SU-DHL-6 (cell line): ENCODE measurements at regions not wholly inside any gene's neighbourhood (a gene's known extent, or its start where the extent isn't known, plus 50 kb on each side); places are given as distances from the start of the nearest gene placed in this dataset.

Experiments
- H2AFZ ChIP-seq: fragments of 200-600 bp; sonication (generic); 2 replicates; pipeline ENCODE4 v1.6.1; 2014; ENCODE audit warnings: low read depth, mild to moderate bottlenecking, moderate library complexity, mixed read lengths, antibody characterized with exemption, low read length; ENCODE audit not compliant: severe bottlenecking
- H3F3A ChIP-seq: fragments of 200-600 bp; shearing (Covaris generic); 2 replicates; pipeline ENCODE4 v1.6.0; 2016; ENCODE audit warnings: antibody characterized with exemption, mild to moderate bottlenecking; ENCODE audit not compliant: insufficient read depth
- H3K27ac ChIP-seq: fragments of 200-600 bp; sonication (generic); 2 replicates; pipeline ENCODE4 v1.5.1; 2016; ENCODE audit warnings: low read depth, mild to moderate bottlenecking, low read length, moderate library complexity, mixed read lengths
- H3K27me3 ChIP-seq: fragments of 200-600 bp; sonication (generic), shearing (Covaris generic); 2 replicates; pipeline ENCODE4 v1.6.0; 2014; ENCODE audit warnings: mild to moderate bottlenecking, low read length
- H3K36me3 ChIP-seq: fragments of 200-600 bp; sonication (generic); 2 replicates; pipeline ENCODE4 v1.6.1; 2014; ENCODE audit warnings: mild to moderate bottlenecking, low read length, mixed read lengths
- H3K4me2 ChIP-seq: fragments of 300-600, 200-600 bp; shearing (Covaris generic), sonication (generic); 2 replicates; pipeline ENCODE4 v1.6.0; 2014; ENCODE audit warnings: low read length, low read depth, mild to moderate bottlenecking; ENCODE audit not compliant: poor library complexity, severe bottlenecking
- H3K4me3 ChIP-seq: fragments of 200-600 bp; sonication (generic); 2 replicates; pipeline ENCODE4 v1.5.1; 2014; ENCODE audit warnings: antibody characterized with exemption, low read length, mild to moderate bottlenecking, mixed read lengths; ENCODE audit not compliant: insufficient read depth, poor library complexity, severe bottlenecking
- H3K79me2 ChIP-seq: fragments of 200-600 bp; sonication (generic); 2 replicates; pipeline ENCODE4 v1.6.1; 2014; ENCODE audit warnings: mild to moderate bottlenecking, low read length, moderate library complexity; ENCODE audit not compliant: insufficient read depth
- H3K9ac ChIP-seq: fragments of 200-600 bp; sonication (generic); 2 replicates; pipeline ENCODE4 v1.7.0; 2014; ENCODE audit warnings: mild to moderate bottlenecking, low read length
- H3K9me2 ChIP-seq: fragments of 200-600 bp; sonication (generic); replicated peaks from 2 replicates; pipeline ENCODE4 v1.6.1; 2014; ENCODE audit warnings: low read length; ENCODE audit not compliant: insufficient read depth
- H3K9me3 ChIP-seq: fragments of 200-600 bp; sonication (generic); 2 replicates; pipeline ENCODE4 v1.6.1; 2014; ENCODE audit warnings: low read length, mixed read lengths; ENCODE audit not compliant: insufficient read depth
- H4K20me1 ChIP-seq: fragments of 200-600 bp; sonication (generic); 2 replicates; pipeline ENCODE4 v1.6.1; 2014; ENCODE audit warnings: low read depth, mild to moderate bottlenecking, antibody characterized with exemption, low read length, moderate library complexity, mixed read lengths
- EZH2phosphoT487 ChIP-seq: fragments of 200-600 bp; sonication (generic), shearing (Covaris generic); conservative IDR thresholded peaks from 2 replicates; pipeline ENCODE4 v1.6.1; 2018; ENCODE audit warnings: mild to moderate bottlenecking, antibody characterized with exemption, low read length, moderate library complexity, mixed read lengths
- TF ChIP-seq, protein P1 (sequence below): fragments of 200-600 bp; sonication (generic); IDR thresholded peaks from one replicate; pipeline ENCODE4 v1.5.1; 2017; ENCODE audit warnings: antibody characterized with exemption, mild to moderate bottlenecking, low read length, moderate library complexity; ENCODE audit not compliant: insufficient read depth, poor library complexity, severe bottlenecking

DNA sequence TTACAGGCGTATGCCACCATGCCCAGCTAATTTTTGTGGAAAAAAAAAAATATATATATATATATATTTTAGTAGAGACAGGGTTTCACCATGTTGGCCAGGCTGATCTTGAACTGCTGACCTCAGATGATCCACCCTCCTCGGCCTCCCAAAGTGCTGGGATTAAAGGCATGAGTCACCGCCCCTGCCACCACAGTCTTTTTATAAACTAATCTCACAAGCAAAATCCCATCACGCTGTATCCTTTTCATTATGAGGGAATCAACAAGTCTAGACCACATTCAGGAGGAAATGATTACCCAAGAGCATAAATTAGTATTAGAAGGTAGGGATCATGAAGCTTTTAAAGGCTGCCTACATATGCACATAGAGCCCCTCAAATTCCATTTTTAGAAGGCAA, 210.6 kb upstream of the NBEA start:
- TF ChIP-seq EZH2phosphoT487, result no peak
- TF ChIP-seq, protein P1, sequence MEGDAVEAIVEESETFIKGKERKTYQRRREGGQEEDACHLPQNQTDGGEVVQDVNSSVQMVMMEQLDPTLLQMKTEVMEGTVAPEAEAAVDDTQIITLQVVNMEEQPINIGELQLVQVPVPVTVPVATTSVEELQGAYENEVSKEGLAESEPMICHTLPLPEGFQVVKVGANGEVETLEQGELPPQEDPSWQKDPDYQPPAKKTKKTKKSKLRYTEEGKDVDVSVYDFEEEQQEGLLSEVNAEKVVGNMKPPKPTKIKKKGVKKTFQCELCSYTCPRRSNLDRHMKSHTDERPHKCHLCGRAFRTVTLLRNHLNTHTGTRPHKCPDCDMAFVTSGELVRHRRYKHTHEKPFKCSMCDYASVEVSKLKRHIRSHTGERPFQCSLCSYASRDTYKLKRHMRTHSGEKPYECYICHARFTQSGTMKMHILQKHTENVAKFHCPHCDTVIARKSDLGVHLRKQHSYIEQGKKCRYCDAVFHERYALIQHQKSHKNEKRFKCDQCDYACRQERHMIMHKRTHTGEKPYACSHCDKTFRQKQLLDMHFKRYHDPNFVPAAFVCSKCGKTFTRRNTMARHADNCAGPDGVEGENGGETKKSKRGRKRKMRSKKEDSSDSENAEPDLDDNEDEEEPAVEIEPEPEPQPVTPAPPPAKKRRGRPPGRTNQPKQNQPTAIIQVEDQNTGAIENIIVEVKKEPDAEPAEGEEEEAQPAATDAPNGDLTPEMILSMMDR, result no peak
- no peaks in the 10 kb centered on the region for H3F3A ChIP-seq
- no peaks in the 10 kb centered on the region for H3K9me2 ChIP-seq
- H3K27ac ChIP-seq, result no peak overlapping the region
- no peaks in the 10 kb centered on the region for H3K27me3 ChIP-seq
- H3K4me3 ChIP-seq, result no peak overlapping the region
- no peak overlapping the region for H2AFZ ChIP-seq
- H3K36me3 ChIP-seq, result no peaks in the 10 kb centered on the region
- H3K79me2 ChIP-seq, result no peaks in the 10 kb centered on the region
- H4K20me1 ChIP-seq, result no peaks in the 10 kb centered on the region
- H3K9ac ChIP-seq, result no peak overlapping the region
- H3K4me2 ChIP-seq, result no peak overlapping the region
- no peaks in the 10 kb centered on the region for H3K9me3 ChIP-seq

DNA sequence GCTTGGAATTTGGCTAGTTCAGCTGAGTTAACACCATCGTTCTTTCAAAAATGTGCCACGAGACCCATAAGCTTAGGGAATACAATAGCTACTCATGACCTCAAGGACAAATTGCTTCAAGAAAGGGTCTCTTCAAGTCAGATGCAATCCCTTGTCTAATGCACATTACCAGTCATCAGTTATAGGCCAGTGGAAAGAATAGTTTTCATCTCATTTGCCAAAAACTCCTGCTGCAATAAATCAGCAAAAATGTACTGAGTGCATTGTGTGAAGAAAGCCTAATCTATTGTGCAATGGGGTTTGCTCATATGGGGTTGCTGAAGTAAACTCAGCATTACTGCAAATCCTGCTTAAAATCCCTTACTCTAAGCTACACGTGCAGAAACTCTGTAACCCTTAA, 208.3 kb upstream of the NBEA start:
- Histone ChIP-seq H3K4me2 (no peak overlapping the region), H3F3A (no peaks in the 10 kb centered on the region), H4K20me1 (no peaks in the 10 kb centered on the region), H3K27me3 (no peaks in the 10 kb centered on the region), H3K36me3 (no peaks in the 10 kb centered on the region), H3K79me2 (no peaks in the 10 kb centered on the region), H3K9ac (no peak overlapping the region), H3K9me2 (no peaks in the 10 kb centered on the region), H3K27ac (no peak overlapping the region), H3K9me3 (no peaks in the 10 kb centered on the region), H3K4me3 (no peak overlapping the region), H2AFZ (no peak overlapping the region)
- TF ChIP-seq EZH2phosphoT487, result no peak
- TF ChIP-seq, protein P1, result no peak

DNA sequence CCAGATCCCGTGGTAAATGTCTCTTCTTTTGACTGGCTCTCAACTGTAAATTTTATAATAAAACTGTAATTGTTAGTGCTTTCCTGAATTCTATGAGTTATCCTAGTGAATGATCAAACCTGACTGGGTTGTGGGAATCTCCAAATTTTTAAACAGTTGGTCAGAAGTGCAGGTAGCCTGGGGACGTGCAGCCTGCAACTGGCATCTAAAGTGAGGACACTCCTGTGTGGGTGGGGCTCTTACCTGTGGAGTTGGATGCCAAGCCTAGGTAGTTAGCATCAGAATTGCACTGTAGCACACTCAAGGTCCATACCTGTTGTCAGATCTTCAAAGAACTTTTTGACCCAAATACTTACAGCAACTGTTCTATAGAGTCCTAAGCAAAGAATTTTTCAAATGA, 207.1 kb upstream of the NBEA start:
- Histone ChIP-seq H3K9ac (no peak overlapping the region), H3K4me2 (no peak overlapping the region), H3F3A (no peaks in the 10 kb centered on the region), H3K36me3 (no peaks in the 10 kb centered on the region), H3K4me3 (no peak overlapping the region), H4K20me1 (no peaks in the 10 kb centered on the region), H3K79me2 (no peaks in the 10 kb centered on the region), H3K9me2 (no peaks in the 10 kb centered on the region), H3K9me3 (no peaks in the 10 kb centered on the region), H2AFZ (no peak overlapping the region), H3K27me3 (no peaks in the 10 kb centered on the region), H3K27ac (no peak overlapping the region)
- TF ChIP-seq EZH2phosphoT487, result no peak
- TF ChIP-seq, protein P1, result no peak
